SU-DHL-6 (cell line): ENCODE measurements at regions not wholly inside any gene's neighbourhood (a gene's known extent, or its start where the extent isn't known, plus 50 kb on each side); places are given as distances from the start of the nearest gene placed in this dataset.

Experiments
- EZH2phosphoT487 ChIP-seq: fragments of 200-600 bp; sonication (generic), shearing (Covaris generic); conservative IDR thresholded peaks from 2 replicates; pipeline ENCODE4 v1.6.1; 2018; ENCODE audit warnings: mild to moderate bottlenecking, antibody characterized with exemption, low read length, moderate library complexity, mixed read lengths
- TF ChIP-seq, protein P1 (sequence below): fragments of 200-600 bp; sonication (generic); IDR thresholded peaks from one replicate; pipeline ENCODE4 v1.5.1; 2017; ENCODE audit warnings: antibody characterized with exemption, mild to moderate bottlenecking, low read length, moderate library complexity; ENCODE audit not compliant: insufficient read depth, poor library complexity, severe bottlenecking

DNA sequence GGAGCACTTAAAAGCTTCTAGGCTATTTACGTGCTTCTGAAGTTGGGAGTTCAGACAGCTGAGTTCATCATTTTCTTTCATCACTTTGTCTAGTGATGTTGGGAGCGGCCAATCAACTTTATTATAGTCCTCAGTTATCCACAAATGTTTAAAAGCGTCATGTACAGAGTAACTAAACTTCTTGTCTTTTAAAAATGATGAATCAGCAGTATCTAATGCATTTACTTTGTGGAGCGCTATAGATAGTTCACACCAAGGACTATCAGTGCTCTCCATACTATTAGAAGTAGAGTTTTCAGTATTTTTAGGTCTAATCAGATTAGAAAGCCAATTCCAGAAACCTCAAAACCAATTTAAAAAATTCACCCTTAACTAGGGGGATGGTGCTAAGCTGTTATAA lies 778.7 kb upstream of the PRMT6 start:
- TF ChIP-seq, protein P1, sequence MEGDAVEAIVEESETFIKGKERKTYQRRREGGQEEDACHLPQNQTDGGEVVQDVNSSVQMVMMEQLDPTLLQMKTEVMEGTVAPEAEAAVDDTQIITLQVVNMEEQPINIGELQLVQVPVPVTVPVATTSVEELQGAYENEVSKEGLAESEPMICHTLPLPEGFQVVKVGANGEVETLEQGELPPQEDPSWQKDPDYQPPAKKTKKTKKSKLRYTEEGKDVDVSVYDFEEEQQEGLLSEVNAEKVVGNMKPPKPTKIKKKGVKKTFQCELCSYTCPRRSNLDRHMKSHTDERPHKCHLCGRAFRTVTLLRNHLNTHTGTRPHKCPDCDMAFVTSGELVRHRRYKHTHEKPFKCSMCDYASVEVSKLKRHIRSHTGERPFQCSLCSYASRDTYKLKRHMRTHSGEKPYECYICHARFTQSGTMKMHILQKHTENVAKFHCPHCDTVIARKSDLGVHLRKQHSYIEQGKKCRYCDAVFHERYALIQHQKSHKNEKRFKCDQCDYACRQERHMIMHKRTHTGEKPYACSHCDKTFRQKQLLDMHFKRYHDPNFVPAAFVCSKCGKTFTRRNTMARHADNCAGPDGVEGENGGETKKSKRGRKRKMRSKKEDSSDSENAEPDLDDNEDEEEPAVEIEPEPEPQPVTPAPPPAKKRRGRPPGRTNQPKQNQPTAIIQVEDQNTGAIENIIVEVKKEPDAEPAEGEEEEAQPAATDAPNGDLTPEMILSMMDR: no peak
- no peak for TF ChIP-seq EZH2phosphoT487
